SH-SY5Y (cell line): ENCODE measurements at regions not wholly inside any gene's neighbourhood (a gene's known extent, or its start where the extent isn't known, plus 50 kb on each side); places are given as distances from the start of the nearest gene placed in this dataset.

Source experiments
- GATA2 ChIP-seq: IDR thresholded peaks from 2 replicates; pipeline ENCODE4 v1.6.1; 2011; ENCODE audit warnings: mild to moderate bottlenecking, low read depth, low read length
- GATA3 ChIP-seq: IDR thresholded peaks from 2 replicates; pipeline ENCODE4 v1.6.1; 2011; ENCODE audit warnings: low read depth, mild to moderate bottlenecking, low read length, moderate library complexity

DNA sequence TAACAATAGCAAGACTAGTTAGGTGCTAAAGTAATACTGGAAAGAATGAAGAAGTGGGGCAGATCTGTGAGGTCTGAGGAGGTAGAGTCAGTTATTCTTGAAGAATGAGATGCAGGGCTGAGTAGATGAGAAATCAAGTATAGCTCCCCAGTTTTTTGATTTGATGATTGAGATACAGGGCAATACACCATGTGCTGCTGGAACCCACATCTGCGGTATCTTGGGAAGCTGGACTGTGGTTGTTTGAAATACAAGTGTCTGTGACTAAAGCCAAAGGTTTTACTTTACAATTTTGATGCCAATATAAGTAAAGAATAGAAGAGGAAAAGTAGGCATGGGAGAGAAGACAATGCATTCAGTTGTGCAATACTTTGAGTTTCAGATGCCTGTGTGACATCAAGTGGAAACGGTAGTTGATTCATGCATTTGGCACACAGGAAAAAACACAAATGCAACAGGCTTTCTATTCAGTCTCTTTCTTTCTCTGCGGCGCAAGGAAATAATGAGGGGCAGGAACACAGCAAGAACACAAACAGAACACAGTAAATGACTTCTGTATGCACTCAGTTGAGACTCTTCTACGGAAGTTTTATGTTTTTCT is 190.2 kb upstream of the SLC38A2 start:
- no peak for TF ChIP-seq GATA3
- no peak for TF ChIP-seq GATA2
